Gastrocnemius medialis (tissue), 4 donors: ENCODE measurements at regions not wholly inside any gene's neighbourhood (a gene's known extent, or its start where the extent isn't known, plus 50 kb on each side); places are given as distances from the start of the nearest gene placed in this dataset.

Source experiments
- ATAC-seq, 2 donors: fragments of 150-250 bp; one replicate each; pipeline ENCODE4 v1.9.1; 2016
- DNase-seq, 2 donors: peaks; one replicate each; pipeline ENCODE4 v3.0.0-alpha.2; 2019
- H3K27ac ChIP-seq, 4 donors: fragments of 200-600 bp; sonication (generic); 1 replicate in 1 of 4; 2 replicates in 3 of 4; pipeline ENCODE4 v1.5.1; 2016 to 2018; ENCODE audit warnings: mild to moderate bottlenecking in 2 of 4, moderate library complexity in 1 of 4
- H3K27me3 ChIP-seq, 3 donors: fragments of 200-600 bp; sonication (generic) in 2 of 3; 1 replicate in 1 of 3; 2 replicates in 2 of 3; pipeline versions ENCODE4 v1.5.1 to v1.6.0; 2016 to 2019; ENCODE audit warnings: mild to moderate bottlenecking in 1 of 3, moderate library complexity in 1 of 3
- H3K36me3 ChIP-seq, 2 donors: fragments of 200-600 bp; sonication (generic) in 1 of 2; one replicate each; pipeline ENCODE4 v1.5.1; 2017 to 2018
- H3K4me1 ChIP-seq, 2 donors: fragments of 200-600 bp; sonication (generic) in 1 of 2; one replicate each; pipeline ENCODE4 v1.5.1; 2016 to 2017; ENCODE audit warnings: mild to moderate bottlenecking in 2 of 2
- H3K4me3 ChIP-seq, 4 donors: fragments of 200-600 bp; sonication (generic) in 3 of 4; 1 replicate in 1 of 4; 2 replicates in 3 of 4; pipeline ENCODE4 v1.5.1; 2016 to 2019; ENCODE audit warnings: mild to moderate bottlenecking in 2 of 4
- H3K9me3 ChIP-seq, 3 donors: fragments of 200-600 bp; sonication (generic) in 2 of 3; 1 replicate in 1 of 3; 2 replicates in 2 of 3; pipeline ENCODE4 v1.5.1; 2016 to 2019
- CTCF ChIP-seq, 5 experiments: fragments of 450-650 bp in 3 of 5; fragments of 200-600 bp in 2 of 5; sonication (generic) in 2 of 5; IDR thresholded peaks in 4 of 5; conservative IDR thresholded peaks in 1 of 5; 1 replicate in 4 of 5; 2 replicates in 1 of 5; pipeline ENCODE4 v1.5.1; 2016 to 2019; ENCODE audit warnings: antibody characterized with exemption in 5 of 5, mild to moderate bottlenecking in 3 of 5, moderate library complexity in 3 of 5
- POLR2A ChIP-seq, 2 donors: fragments of 450-650 bp; IDR thresholded peaks; one replicate each; pipeline ENCODE4 v1.6.1; 2017; ENCODE audit warnings: antibody characterized with exemption in 2 of 2, mild to moderate bottlenecking in 2 of 2, moderate library complexity in 2 of 2
- in situ Hi-C, 4 donors: fragments of 200-750 bp; cut with MboI; loops; one replicate each; pipeline versions ENCODE4 v1.15.0 to v1.8.0; 2017; ENCODE audit warnings: low sequenced_read_pairs in 4 of 4
- intact Hi-C: fragments of 100-400 bp; cut with DNase I; formaldehyde crosslinking; loops from one replicate; pipeline ENCODE4 v1.15.1; 2023; ENCODE audit warnings: low total_unique reads

GRCh38 chr18:40159141-40160017 is 1795.7 kb upstream of the PIK3C3 start:
- Histone ChIP-seq H3K27me3 (no peaks in the 10 kb centered on the region), H3K4me3 (no peak overlapping the region), H3K36me3 (no peaks in the 10 kb centered on the region), H3K4me1 (no peaks in the 10 kb centered on the region), H3K27ac (no peak overlapping the region), H3K9me3 (no peaks in the 10 kb centered on the region)
- in situ Hi-C loops (no loop called here), intact Hi-C loops (no loop called here)
- no peak for TF ChIP-seq POLR2A (IDR thresholded peaks at IDR 0.05)
- TF ChIP-seq CTCF (IDR thresholded peaks at IDR 0.05 in 4 of 5, conservative IDR thresholded peaks at IDR 0.05 in 1 of 5) = no peak
- DNase-seq = no peak
- no peak for ATAC-seq

GRCh38 chr18:40157120-40157519 is 1797.9 kb upstream of the PIK3C3 start:
- no peaks in the 10 kb centered on the region for H3K36me3 ChIP-seq
- no peak overlapping the region for H3K27ac ChIP-seq
- DNase-seq (no peak), ATAC-seq (no peak)
- intact Hi-C loops = no loop called here
- no peaks in the 10 kb centered on the region for H3K4me1 ChIP-seq
- no peaks in the 10 kb centered on the region for H3K27me3 ChIP-seq
- no peak for TF ChIP-seq POLR2A (IDR thresholded peaks at IDR 0.05)
- TF ChIP-seq CTCF (IDR thresholded peaks at IDR 0.05 in 4 of 5, conservative IDR thresholded peaks at IDR 0.05 in 1 of 5) = no peak
- H3K4me3 ChIP-seq = no peak overlapping the region
- in situ Hi-C loops = no loop called here
- no peaks in the 10 kb centered on the region for H3K9me3 ChIP-seq

- TF ChIP-seq CTCF (IDR thresholded peaks at IDR 0.05 in 4 of 5, conservative IDR thresholded peaks at IDR 0.05 in 1 of 5) = no peak
- TF ChIP-seq POLR2A (IDR thresholded peaks at IDR 0.05) = no peak
- no peak overlapping the region for H3K27ac ChIP-seq
- H3K4me3 ChIP-seq = no peak overlapping the region
- no peaks in the 10 kb centered on the region for H3K9me3 ChIP-seq
- ATAC-seq (no peak), DNase-seq (no peak)
- no peaks in the 10 kb centered on the region for H3K4me1 ChIP-seq
- intact Hi-C loops = no loop called here
- no peaks in the 10 kb centered on the region for H3K36me3 ChIP-seq
- no peaks in the 10 kb centered on the region for H3K27me3 ChIP-seq
- in situ Hi-C loops = no loop called here
These were observed 1802.2 kb upstream of the PIK3C3 start for GRCh38 chr18:40152859-40153258.

- DNase-seq = no peak
- Histone ChIP-seq H3K4me1 (no peaks in the 10 kb centered on the region), H3K9me3 (no peaks in the 10 kb centered on the region), H3K27ac (no peak overlapping the region), H3K36me3 (no peaks in the 10 kb centered on the region), H3K4me3 (no peak overlapping the region), H3K27me3 (no peaks in the 10 kb centered on the region)
- intact Hi-C loops = no loop called here
- in situ Hi-C loops = no loop called here
- no peak for ATAC-seq
- TF ChIP-seq POLR2A (IDR thresholded peaks at IDR 0.05) = no peak
- no peak for TF ChIP-seq CTCF (IDR thresholded peaks at IDR 0.05 in 4 of 5, conservative IDR thresholded peaks at IDR 0.05 in 1 of 5)
These were observed 1806.1 kb upstream of the PIK3C3 start for GRCh38 chr18:40148960-40149359.
